SK-N-SH (cell line): ENCODE measurements at regions not wholly inside any gene's neighbourhood (a gene's known extent, or its start where the extent isn't known, plus 50 kb on each side); places are given as distances from the start of the nearest gene placed in this dataset.

Experiments used
- CTCF ChIP-seq: fragments of 200-600 bp; sonication (generic); IDR thresholded peaks from 2 replicates; pipeline ENCODE4 v1.6.1; 2017; ENCODE audit warnings: antibody characterized with exemption, mild to moderate bottlenecking, moderate library complexity
- EP300 ChIP-seq, 2 experiments: IDR thresholded peaks; 2 replicates each; pipeline versions ENCODE4 v1.4.0 to v1.6.1; 2012; ENCODE audit warnings: borderline replicate concordance in 1 of 2, low read depth in 1 of 2, low read length in 1 of 2
- GABPA ChIP-seq: IDR thresholded peaks from 2 replicates; pipeline ENCODE4 v1.4.0; 2012; ENCODE audit warnings: low read depth, mild to moderate bottlenecking
- POLR2AphosphoS5 ChIP-seq: IDR thresholded peaks from 2 replicates; pipeline ENCODE4 v1.6.1; 2012; ENCODE audit warnings: low read depth, low read length
- RAD21 ChIP-seq: IDR thresholded peaks from 2 replicates; pipeline ENCODE4 v1.6.1; 2012; ENCODE audit warnings: mild to moderate bottlenecking, low read length
- RFX5 ChIP-seq: IDR thresholded peaks from 2 replicates; pipeline ENCODE4 v1.6.1; 2012; ENCODE audit warnings: mild to moderate bottlenecking, improper control_type of control experiment, low read length
- SIN3A ChIP-seq: IDR thresholded peaks from 2 replicates; pipeline ENCODE4 v1.6.1; 2012; ENCODE audit warnings: low read depth, mild to moderate bottlenecking, low read length, moderate library complexity, borderline replicate concordance
- USF1 ChIP-seq: IDR thresholded peaks from 2 replicates; pipeline ENCODE4 v1.4.0; 2012; ENCODE audit warnings: low read depth, borderline replicate concordance
- TF ChIP-seq, protein P1 (sequence below): fragments of 150-350 bp; IDR thresholded peaks from 2 replicates; pipeline ENCODE4 v1.6.1; 2016; ENCODE audit warnings: mild to moderate bottlenecking, low read depth, low read length
- TF ChIP-seq, protein P2 (sequence below): IDR thresholded peaks from 2 replicates; pipeline ENCODE4 v1.6.1; 2012; ENCODE audit warnings: mild to moderate bottlenecking, low read depth, low read length, moderate library complexity
- TF ChIP-seq, protein P3 (sequence below): IDR thresholded peaks from 2 replicates; pipeline ENCODE4 v1.4.0; 2012; ENCODE audit warnings: low read depth

- TF ChIP-seq CTCF, result no peak
- TF ChIP-seq, protein P1, sequence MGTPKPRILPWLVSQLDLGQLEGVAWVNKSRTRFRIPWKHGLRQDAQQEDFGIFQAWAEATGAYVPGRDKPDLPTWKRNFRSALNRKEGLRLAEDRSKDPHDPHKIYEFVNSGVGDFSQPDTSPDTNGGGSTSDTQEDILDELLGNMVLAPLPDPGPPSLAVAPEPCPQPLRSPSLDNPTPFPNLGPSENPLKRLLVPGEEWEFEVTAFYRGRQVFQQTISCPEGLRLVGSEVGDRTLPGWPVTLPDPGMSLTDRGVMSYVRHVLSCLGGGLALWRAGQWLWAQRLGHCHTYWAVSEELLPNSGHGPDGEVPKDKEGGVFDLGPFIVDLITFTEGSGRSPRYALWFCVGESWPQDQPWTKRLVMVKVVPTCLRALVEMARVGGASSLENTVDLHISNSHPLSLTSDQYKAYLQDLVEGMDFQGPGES, result no peak
- no peak for TF ChIP-seq SIN3A
- TF ChIP-seq, protein P2, sequence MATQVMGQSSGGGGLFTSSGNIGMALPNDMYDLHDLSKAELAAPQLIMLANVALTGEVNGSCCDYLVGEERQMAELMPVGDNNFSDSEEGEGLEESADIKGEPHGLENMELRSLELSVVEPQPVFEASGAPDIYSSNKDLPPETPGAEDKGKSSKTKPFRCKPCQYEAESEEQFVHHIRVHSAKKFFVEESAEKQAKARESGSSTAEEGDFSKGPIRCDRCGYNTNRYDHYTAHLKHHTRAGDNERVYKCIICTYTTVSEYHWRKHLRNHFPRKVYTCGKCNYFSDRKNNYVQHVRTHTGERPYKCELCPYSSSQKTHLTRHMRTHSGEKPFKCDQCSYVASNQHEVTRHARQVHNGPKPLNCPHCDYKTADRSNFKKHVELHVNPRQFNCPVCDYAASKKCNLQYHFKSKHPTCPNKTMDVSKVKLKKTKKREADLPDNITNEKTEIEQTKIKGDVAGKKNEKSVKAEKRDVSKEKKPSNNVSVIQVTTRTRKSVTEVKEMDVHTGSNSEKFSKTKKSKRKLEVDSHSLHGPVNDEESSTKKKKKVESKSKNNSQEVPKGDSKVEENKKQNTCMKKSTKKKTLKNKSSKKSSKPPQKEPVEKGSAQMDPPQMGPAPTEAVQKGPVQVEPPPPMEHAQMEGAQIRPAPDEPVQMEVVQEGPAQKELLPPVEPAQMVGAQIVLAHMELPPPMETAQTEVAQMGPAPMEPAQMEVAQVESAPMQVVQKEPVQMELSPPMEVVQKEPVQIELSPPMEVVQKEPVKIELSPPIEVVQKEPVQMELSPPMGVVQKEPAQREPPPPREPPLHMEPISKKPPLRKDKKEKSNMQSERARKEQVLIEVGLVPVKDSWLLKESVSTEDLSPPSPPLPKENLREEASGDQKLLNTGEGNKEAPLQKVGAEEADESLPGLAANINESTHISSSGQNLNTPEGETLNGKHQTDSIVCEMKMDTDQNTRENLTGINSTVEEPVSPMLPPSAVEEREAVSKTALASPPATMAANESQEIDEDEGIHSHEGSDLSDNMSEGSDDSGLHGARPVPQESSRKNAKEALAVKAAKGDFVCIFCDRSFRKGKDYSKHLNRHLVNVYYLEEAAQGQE, result no peak
- no peak for TF ChIP-seq EP300 (IDR thresholded peaks at IDR 0.05; ENCODE audit: borderline replicate concordance in 1 of 2, low read depth in 1 of 2, low read length in 1 of 2)
- TF ChIP-seq GABPA, result no peak
- TF ChIP-seq USF1, result no peak
- no peak for TF ChIP-seq POLR2AphosphoS5
- TF ChIP-seq RFX5, result no peak
- TF ChIP-seq RAD21, result no peak
- TF ChIP-seq, protein P3, sequence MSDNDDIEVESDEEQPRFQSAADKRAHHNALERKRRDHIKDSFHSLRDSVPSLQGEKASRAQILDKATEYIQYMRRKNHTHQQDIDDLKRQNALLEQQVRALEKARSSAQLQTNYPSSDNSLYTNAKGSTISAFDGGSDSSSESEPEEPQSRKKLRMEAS, result no peak
These were observed 75.5 kb upstream of the CPSF6 start for GRCh38 chr12:69163681-69164362.
